Pulmonary artery endothelial cell (primary cell): ENCODE measurements at regions not wholly inside any gene's neighbourhood (a gene's known extent, or its start where the extent isn't known, plus 50 kb on each side); places are given as distances from the start of the nearest gene placed in this dataset.
"Not testable (repeated sequence)": the region's sequence is repeated elsewhere in the genome, so short reads cannot be mapped to it uniquely, and the experiment has no call there.

Source experiments
- DNase-seq: peaks from one replicate; pipeline ENCODE4 v3.0.0-alpha.2; 2011; ENCODE audit warnings: low read depth, low spot score

DNA sequence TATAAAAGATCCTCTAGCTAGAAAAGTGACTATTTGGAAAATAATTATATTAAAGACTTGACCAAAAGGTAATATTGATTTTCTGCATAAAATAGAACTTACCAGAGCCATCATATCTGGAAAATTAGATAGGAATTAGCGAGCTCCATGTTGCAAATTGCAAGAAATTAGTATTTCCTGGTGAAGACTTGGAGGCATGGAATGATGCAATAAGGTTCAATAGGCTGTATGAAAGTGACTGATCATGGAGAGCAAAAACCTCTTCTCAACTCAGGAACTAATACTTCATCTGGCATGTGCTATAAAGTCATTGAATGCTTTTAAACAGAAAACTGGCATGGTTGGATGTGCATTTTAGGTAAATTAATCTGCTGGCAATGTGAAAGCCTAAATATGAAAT lies 66.3 kb upstream of the UFM1 start:
- no peak for DNase-seq

DNA sequence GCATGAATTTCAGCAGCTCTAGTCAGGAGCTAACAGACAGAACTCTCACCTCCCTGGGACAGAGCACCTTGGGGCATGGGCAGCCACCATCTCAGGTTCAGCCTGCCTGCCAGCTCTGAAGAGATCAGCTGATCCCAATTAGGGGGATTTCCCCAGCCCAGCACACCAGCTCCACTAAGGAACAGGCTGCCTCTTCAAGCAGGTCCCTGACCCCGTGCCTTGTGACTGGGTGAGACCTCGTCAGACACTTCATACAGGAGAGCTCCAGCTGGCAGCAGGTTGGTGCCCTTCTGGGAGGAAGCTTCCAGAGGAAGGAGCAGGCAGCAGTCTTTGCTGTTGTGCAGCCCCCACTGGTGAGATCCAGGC lies 84.5 kb upstream of the UFM1 start:
- no peak for DNase-seq

- no peak for DNase-seq
Observed at GRCh38 chr13:38264363-38265131, 85.1 kb upstream of the UFM1 start.

- DNase-seq, result no peak
Observed at GRCh38 chr13:38262211-38262610, 87.4 kb upstream of the UFM1 start.

DNA sequence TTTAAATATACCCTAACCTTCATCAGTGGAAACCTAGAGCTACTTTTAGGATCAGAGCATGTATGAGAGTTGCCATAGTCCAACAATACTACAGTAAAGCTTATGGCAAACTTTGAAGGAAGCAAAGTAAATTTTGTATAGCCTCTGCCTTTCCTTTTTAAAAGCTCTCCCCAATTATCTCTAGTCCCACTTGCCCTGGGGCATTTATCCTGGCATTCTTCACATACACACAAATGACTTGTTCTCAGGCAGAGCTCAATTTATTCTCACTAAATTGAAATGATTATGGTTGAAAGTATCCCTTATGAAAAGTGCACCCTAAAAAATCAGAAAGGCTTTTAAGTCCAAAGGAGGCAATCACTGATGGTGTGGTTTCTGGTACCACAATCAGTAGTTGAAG lies 94.1 kb upstream of the UFM1 start:
- no peak for DNase-seq

- no peak for DNase-seq
Observed at GRCh38 chr13:38239874-38240273, 109.8 kb upstream of the UFM1 start.

- no peak for DNase-seq
Observed at GRCh38 chr13:38228322-38228721, 121.3 kb upstream of the UFM1 start.

DNA sequence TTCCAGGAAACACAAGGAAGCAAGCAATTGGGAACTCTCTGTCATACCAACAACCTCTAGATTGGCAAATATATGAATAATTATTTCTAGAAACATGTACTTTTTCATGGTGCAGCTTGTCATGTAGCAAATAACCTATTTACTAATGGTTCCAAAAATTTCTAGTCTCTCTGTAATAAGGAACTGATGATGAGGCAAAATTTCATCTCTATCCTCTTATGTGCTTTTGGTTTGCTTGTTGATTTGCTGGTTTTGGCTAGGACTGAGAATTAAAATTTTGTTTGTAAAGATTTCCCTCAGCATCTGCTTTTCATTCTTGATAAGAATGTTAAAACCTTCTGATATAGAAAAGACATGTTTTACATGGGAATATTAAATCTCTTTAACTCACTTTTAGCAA lies 123.2 kb upstream of the UFM1 start:
- DNase-seq, result no peak

- DNase-seq, result no peak
Observed at GRCh38 chr13:38223089-38223488, 126.6 kb upstream of the UFM1 start.

- not testable (repeated sequence) for DNase-seq
Observed at GRCh38 chr13:38221120-38221519, 128.5 kb upstream of the UFM1 start.

- no peak for DNase-seq
Observed at GRCh38 chr13:38216181-38216580, 133.5 kb upstream of the UFM1 start.

DNA sequence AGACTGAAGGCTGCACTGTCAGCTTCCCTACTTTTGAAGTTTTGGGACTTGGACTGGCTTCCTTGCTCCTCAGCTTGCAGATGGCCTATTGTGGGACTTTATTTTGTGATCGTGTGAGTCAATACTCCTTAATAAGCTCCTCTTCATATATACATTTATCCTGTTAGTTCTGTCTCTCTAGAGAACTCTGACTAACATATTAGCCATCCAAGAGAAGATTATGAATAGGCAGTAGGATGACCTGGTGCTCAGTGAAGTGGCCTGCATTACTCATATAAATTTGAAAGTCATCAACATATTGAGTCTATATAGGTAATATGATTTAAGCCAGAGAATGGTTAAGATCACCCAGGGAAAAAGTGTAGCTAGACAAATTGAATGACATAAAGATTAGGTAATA lies 136.3 kb upstream of the UFM1 start:
- no peak for DNase-seq

DNA sequence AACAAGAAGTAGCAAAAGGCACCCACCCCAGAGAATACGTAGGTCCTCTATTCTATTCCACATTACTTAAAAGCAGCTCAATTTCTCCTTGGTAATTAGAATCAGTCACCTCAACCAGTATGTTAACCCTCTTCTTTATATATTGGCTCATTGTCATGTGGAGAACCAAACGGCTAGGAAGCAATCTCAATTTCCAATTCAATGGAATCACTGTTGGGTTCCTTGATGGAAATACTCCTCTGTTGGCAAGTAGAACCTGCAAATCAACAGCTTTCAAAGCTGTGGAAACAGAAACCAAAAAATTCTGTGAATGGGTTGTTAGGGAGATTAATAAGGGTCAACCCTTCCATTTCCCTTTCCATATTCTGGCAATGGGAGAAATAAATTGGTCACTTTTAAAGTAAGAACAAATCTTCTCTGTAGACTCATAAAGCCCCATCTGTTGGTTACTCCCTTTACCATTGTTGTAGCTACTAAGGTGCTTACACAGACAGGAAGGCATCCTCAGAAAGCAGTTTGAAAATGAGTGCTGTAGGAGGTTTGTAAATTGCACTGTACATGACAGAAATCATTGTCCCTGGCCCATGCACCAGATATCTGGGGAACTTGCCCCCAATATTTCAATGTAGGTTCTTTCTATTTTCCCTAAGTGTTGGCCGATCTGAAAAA lies 138.6 kb upstream of the UFM1 start:
- no peak for DNase-seq

DNA sequence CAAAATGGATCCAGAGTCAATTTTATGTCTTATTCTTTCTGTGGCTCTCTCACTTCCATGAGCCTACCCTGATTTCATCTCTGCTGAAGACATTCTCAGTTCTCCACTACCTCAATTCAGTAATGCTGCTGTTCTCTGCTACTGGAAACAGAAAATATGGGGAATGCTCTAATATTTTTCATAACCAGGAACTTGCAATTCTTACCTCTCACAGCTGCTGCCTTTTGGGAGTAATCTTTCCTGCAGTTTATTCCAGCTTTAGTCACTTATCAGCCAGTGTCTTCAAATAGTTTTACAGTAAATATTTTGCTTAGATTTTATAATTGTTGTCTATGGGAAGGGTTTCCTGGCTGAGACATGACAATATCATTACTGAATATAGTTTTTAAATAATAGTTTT lies 145.1 kb upstream of the UFM1 start:
- no peak for DNase-seq

GRCh38 chr13:38202740-38203139 lies 146.9 kb upstream of the UFM1 start:
- no peak for DNase-seq

- DNase-seq, result no peak
Observed at GRCh38 chr13:38191016-38191415, 158.6 kb upstream of the UFM1 start.

DNA sequence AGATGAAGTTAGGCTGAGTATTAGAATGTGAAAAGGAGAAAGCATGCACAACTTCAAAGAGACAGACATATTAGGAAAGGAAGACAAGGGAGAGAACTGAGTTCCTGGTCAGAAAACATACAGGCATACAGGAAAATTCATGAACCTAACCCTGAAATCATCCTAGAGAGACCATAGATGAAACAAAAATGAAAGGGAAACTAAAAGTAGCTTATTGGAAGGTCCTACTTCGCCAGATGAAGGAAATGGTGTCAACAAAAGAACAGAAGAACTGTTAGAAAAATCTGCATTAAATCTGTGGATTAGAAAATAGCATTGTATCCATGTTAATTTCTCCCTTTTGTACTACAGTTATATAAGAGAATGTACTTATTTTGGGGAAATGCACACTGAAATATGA lies 169.0 kb upstream of the UFM1 start:
- DNase-seq, result no peak

GRCh38 chr13:38180126-38180525 lies 169.5 kb upstream of the UFM1 start:
- no peak for DNase-seq

GRCh38 chr13:38176664-38177063 lies 173.0 kb upstream of the UFM1 start:
- DNase-seq, result no peak

DNA sequence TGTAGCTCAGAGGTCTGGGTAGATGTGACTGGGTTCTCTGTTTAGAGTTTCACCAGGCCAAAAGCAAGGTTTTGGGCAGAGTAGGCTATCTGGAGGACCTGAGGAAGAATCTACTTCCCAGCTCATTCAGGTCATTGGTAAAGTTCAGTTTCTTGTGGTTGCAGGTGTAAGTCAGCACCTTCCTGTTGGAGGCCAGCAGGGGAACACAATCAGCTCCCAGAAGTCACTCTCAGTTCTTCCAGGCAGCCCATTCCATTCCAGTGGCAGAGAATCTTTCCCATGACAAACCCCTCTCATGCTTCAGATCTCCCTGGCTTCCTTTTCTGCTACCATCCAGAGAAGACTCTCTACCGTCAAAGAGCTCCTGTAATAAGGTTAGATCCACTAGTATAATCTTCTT lies 176.2 kb upstream of the UFM1 start:
- DNase-seq, result no peak

DNA sequence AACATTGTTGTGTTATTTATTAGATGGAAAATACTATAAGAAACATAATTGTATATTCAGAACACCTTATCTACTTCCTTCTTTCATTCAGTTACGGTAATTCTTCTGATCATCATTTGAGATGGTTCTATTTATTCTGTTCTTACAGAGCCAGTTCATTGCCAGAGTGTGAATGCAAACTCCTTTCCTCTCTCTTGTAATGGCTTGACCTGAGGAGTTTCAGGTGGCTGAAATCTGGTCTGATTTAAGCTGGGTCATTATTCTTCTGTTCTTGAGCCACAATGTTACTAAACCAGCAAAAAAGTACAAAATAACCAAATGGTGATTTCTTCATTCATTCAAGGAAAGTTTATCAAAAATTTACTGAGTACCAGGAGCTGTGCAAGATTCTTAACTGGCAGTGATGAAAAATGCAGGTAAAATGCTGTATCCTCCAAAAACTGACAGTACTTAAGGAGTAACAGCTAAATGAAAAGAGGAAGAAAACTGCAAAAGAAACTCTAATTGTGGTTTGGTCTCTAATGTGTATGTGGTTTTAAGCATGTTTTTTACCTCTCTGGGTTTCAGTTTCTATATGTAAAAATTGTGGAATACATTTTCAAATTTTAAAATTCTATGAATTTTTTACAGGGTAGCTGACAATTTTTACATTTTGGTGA lies 182.4 kb upstream of the UFM1 start:
- DNase-seq, result no peak

DNA sequence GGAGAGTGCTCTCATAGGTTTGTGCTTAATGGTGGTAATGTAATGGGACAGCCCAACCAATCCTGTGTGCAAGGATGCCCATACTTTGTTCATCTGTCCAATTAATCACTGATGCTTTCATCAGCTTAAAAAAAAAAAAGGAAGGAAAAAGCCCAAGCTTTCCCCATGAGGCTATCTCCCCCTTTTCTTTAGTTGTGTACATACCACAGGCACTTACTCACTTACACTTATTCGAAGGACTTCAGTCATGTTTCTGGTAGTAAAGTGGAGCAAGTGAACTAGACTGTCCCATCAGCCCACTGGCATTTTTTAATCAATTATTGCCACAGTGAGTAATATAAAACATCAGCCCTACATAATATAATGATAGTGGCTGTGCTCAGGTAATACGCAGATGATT lies 183.5 kb upstream of the UFM1 start:
- no peak for DNase-seq

- no peak for DNase-seq
Observed at GRCh38 chr13:38160131-38160530, 189.5 kb upstream of the UFM1 start.
